SKM-1 treated with dmso at 0.1 percent for 144 hours (cell line): ENCODE measurements at regions not wholly inside any gene's neighbourhood (a gene's known extent, or its start where the extent isn't known, plus 50 kb on each side); places are given as distances from the start of the nearest gene placed in this dataset.
"Not testable (repeated sequence)": the region's sequence is repeated elsewhere in the genome, so short reads cannot be mapped to it uniquely, and the experiment has no call there.

Experiments used
- DNase-seq: peaks from one replicate; lab custom pipeline; 2025; ENCODE audit not compliant: unreplicated experiment; lab: John Stamatoyannopoulos, UW

DNA sequence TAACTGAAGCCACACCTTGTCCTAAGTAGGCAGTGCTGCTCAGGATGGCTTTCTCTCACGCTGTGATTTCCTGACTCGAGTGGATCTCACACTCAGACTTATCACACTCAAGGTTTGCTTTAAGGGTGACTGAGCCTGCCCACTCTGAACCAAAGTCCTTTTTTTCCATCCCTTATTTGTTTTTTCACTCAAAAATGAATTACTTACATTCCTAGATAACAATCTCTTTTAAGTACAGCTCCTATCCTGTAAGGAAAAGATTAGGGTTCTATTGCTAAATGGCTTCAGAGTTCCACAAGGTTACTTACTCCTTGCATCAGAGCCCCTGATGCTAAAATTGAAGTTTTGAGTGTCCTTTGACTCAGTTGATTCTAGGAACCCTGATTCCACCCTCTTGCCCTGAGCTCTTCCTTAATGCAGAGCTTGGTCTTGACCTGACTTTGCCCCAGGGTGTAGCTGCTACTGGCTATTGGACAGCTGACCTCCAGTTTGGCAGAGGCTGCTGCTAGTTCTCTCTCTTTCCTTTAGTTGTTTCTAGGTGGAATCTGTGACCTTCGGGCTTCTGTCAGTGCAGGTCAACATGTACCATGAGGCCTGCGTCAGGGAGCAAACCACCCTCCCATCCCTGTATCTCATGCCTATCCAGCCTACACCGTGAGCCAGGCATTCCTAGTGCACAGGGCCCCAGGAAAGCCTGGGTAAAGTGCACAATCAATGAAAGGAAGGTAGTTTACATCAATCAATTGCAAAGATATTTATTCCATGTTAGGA is 80.1 kb upstream of the CD55 start:
- DNase-seq, result no peak

DNA sequence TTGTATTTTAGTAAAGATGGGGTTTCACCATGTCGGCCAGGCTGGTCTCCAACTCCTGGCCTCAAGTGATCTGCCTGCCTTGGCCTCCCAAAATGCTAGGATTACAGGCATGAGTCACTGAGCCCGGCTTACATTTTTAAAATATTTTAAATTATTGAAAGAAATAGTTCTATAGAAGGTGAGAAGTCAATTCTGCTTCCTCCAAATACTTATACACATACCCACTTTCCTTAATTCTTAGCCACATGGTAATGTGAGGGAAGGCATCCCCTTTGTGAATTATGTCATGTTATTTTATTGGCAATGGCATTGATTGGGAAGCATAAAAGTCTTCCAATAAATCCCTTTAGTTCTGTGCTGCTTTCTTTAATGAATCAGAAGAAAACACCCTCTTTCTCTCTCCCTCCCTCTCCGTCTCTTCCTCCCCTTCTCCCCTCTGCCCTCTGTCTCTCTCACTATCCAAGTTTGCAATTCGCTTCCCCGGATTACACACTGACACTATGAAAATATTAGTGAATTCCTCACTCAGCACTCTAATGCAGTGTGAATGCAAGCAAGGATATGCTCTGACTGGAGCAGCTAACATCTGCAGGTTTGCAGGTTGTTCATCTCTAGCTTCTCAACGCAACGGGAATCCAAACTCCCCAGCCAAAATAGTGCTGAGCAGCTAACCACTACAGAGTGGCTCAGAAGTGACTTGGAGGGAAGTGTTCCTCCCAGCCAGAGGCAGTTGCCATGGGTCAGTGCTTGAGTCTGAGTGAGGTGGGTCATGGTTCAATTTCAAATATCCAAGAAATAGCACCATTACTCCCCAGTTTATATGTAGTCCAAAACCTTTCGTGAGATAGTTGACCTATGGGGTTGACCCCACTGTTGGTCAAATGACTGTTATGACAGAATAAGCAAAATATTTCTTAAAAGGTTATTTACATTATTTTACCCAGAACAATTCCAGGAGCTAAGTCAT is 77.8 kb upstream of the CD55 start:
- DNase-seq, result no peak

DNA sequence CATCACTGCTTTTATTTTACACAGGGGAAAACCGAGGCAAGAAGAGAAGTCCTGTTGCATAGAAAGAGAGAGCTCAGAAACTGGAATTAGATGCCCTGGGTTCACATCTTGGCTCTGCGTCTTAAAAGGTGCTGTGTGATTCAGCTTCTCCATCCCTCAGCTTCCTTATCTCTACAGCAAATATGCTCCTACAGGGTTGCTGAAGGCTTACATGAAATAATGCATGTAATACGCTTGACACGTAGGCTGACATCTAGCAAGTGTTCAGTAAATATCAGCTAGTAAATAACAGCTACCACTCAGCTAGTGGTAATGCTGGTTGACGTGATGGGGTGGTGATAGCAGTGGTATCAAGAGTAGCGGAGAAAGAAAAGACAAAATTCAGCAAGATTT is 77.1 kb upstream of the CD55 start:
- DNase-seq, result no peak

DNA sequence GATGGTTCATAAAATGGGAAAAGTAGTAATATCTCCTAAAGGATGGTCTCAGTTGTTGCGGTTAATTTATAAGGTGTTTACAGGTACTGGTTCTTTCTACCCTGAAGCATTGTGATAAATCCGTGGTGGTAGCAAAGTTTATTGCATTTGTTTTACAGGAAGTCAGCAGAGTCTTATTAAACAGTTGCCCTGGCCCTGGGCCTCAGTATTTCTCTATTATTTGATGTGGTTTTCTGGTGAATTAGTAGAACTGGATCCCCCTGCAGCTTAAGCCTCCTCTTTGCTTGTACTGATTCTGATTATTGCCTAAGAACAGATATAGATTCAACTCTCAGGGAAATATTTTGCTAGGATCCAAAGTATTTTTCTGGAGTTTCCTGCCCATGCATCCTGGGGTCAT is 76.4 kb upstream of the CD55 start:
- DNase-seq, result no peak

DNA sequence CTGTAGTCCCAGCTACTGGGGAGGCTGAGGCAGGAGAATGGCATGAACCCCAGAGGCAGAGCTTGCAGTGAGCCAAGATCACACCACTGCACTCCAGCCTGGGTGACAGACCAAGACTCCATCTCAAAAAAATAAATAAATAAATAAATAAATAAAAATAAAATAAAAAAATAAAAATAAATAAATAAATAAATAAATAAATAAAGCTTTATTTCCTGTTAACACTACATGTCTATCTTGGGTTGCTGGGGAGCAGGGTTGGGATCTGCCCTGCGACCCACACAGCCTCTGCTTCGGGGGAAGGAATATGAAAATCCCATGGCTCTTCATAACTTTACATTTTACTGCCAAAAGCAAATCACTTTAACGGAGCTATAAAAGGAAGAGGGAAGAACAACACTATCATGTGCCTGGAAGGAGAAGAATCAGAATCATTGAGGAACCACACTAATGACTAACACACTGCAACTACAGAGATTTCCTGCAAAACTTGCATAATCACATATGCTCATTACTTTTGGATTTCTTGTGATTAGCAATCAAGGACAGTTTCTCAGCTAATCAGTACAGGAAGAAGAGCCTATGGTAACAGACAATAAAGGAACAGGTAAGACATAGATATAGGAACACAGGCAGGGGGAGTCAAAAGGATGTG is 72.8 kb upstream of the CD55 start:
- DNase-seq, result peak; percentile 58

DNA sequence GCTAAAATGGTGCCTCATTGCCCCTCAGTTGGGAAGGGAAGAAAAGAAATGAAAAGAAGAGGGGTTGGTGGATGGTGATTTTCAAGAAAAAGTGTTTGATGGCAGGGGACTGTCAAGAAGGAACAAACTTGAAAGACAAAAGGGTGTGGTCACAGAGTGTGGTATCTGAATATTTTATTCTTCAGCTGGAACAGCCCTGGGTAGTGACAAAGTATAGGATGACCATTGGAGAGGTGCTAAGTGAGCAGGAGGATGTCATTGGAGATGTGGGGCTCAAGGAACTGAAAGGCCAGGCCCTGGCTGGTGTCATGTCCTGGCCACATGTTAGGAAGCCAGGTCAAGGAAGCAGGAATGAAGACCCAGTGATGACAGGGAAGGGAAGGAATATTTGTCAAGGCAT is 71.0 kb upstream of the CD55 start:
- no peak for DNase-seq

DNA sequence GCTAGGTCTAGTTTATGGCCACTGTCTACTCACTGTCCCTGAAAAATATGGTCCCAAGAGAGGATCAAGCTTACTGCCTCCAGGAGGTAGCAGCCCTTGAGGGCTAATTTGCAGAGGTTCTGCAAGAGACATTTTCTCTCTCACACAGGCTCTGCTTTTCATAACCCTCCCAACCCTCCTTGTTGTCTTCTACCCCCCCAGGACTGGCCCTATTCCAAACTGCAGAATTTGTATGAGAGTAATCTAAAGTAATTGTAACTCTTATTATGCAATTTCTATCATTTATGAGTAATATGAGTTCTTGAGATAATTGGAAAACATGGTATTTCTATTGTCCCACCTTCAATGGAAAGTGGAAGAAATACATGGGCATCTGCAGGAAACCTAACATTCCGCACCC is 70.4 kb upstream of the CD55 start:
- DNase-seq, result no peak

DNA sequence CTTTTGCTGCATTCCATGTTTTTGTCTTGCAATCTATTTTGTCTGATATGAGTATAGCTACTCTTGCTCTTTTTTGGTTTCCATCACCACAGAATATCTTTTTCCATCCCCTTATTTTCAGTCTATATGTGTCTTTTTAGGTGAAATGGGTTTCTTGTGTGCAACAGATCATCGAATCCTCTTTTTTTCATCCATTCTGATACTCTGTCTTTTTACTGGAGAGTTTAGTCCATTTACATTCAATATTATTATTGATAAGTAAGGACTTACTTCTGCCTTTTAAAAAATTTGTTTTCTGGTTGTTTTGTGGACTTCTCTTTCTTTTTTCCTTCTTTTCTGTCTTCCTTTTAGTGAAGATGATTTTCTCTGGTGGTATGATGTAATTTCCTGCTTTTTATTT is 64.6 kb upstream of the CD55 start:
- no peak for DNase-seq

DNA sequence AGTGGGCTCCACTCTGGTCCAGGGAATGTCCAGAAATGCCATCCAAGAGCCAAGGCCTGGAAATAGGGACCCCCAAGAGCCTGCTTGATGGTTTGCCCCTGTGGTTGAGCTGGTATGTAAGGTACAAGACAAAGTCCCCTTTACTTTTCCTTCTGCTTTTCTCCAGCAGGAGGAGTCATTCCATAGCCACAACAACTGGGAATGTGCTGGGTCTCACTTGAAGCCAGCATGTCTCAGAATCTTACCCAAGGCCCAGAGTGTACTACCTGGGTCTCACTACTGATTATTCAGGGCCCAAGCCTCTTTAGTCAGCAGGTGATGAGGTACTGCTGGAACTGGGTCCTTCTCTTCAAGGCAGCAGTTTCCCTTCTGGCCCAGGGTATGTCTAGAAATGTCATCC is 62.1 kb upstream of the CD55 start:
- DNase-seq, result no peak

DNA sequence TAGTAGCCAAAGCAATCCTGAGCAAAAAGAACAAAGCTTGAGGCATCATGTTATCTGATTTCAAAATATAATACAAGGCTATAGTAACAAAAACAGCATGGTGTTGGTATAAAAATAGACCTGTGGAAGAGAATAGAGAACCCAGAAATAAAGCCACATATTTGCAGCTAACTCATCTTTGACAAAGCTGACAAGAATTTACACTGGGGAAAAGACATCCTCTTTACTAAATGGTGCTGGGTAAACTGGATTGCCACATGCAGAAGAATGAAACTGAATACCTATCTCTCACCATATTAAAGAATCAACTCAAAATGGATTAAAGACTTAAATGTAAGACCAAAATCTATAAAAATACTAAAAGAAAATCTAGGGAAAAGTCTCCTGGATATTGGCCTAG is 59.5 kb upstream of the CD55 start:
- DNase-seq, result no peak

DNA sequence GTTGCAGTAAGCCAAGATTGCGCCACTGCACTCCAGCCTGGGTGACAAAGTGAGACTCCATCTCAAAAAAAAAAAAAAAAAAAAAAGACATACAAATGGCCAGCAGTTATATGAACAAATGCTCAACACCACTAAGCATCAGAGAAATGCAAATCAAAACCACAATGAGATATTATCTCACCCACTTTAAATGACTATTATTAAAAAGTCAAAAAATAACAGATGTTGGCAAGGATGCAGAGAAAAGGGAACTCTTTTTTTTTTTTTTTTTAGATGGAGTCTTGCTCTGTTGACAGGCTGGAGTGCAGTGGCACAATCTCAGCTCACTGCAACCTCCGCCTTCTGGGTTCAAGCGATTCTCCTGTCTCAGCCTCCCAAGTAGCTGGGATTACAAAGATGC is 58.6 kb upstream of the CD55 start:
- DNase-seq, result not testable (repeated sequence)

DNA sequence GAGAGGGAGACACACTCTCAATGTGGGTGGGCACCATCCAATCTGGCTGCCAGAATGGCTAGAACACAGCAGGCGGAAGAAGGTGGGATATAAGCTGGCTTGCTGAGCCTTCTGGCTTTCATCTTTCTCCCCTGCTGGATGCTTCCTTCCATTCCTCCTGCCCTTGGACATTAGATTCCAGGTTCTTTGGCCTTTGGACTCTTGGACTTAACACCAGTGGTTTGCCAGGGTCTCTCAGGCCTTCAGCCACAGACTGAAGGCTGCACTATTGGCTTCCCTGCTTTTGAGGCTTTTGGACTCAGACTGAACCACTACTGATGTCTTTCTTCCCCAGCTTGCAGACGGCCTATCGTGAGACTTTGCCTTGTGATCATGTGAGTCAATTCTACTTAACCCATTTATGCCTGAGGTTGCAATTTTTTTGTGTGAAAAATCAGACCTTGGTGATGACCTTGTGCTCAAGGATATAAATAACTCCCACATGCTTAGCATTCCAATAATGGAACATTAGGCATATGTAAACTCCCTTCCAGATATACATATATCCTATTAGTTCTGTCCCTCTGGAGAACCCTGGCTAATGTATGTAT is 56.7 kb upstream of the CD55 start:
- DNase-seq, result no peak

DNA sequence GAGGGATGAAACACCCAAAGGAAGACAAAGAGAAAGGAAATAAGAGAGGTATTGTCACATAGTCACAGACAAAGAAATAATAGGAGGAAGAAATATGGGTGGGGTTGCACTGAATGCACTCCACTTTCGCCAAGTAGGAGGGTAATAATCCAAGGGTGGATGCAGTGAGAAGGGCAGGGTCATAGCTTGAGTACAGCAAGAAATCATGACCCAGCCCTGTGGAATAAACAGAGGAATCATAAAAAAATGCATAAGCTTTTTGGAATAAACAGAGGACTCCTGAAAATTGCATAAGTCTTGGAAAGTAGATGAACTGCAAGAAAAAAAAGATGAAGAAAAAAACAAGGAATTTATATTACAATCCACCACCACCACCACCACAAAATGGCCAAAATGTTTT is 53.1 kb upstream of the CD55 start:
- DNase-seq, result no peak

DNA sequence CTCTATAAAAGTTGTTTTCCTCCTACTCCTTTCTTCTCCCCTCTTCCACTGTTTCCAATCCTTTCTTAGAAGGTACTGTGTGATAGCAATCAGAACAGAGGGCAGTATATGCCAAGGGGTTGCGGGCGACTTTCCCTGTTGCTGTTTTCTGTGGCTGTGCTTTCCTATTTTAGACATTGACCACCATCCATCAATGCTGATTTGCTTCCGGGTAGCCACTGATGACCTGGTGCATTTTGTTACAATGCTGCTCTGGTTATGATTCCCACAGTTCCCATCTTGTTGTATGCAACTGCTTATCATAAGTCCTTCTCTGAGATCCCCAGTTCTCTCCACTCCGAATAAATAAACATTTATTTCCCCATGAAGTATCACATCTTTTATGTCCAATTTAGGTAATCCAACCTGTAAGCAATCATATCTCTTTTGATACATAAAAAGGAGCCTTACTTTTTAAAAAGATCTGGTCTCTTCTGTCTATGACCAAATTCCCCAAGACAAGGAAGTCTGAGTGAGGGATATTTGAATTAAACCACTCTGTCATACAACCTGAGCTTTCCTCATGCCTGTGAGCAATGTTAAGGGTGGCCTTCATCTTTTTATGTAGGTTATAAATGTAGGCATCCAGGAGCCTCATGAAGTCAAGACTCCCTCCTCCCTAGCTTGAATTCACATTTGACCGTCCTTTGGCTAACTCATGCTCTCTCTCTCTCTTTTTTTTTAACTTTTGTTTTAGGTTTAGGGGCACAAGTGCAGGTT is 52.5 kb upstream of the CD55 start:
- DNase-seq, result no peak
